DOHH2 (cell line): ENCODE measurements at regions not wholly inside any gene's neighbourhood (a gene's known extent, or its start where the extent isn't known, plus 50 kb on each side); places are given as distances from the start of the nearest gene placed in this dataset.

Experiments
- H3F3A ChIP-seq: fragments of 200-600 bp; sonication (generic), shearing (Covaris generic); 2 replicates; pipeline ENCODE4 v1.6.0; 2016; ENCODE audit warnings: antibody characterized with exemption, mild to moderate bottlenecking; ENCODE audit not compliant: control insufficient read depth, insufficient read depth
- H3K27ac ChIP-seq: fragments of 200-600 bp; sonication (generic); 2 replicates; pipeline ENCODE4 v1.5.1; 2014; ENCODE audit warnings: low read depth, mild to moderate bottlenecking, low read length, moderate library complexity
- H3K27me3 ChIP-seq: fragments of 200-600 bp; sonication (generic); 2 replicates; pipeline ENCODE4 v1.6.1; 2014; ENCODE audit warnings: mild to moderate bottlenecking, low read length, mixed read lengths; ENCODE audit not compliant: control insufficient read depth
- H3K36me3 ChIP-seq: fragments of 200-600 bp; sonication (generic); 2 replicates; pipeline ENCODE4 v1.6.1; 2014; ENCODE audit warnings: mild to moderate bottlenecking, low read length, moderate library complexity, mixed read lengths; ENCODE audit not compliant: control insufficient read depth
- H3K4me1 ChIP-seq: fragments of 200-600 bp; sonication (generic); 2 replicates; pipeline ENCODE4 v1.6.1; 2014; ENCODE audit warnings: mild to moderate bottlenecking, low read length, mixed read lengths; ENCODE audit not compliant: control insufficient read depth
- H3K4me2 ChIP-seq: fragments of 200-600 bp; sonication (generic); 2 replicates; pipeline ENCODE4 v1.6.0; 2014; ENCODE audit warnings: mild to moderate bottlenecking, low read length, moderate library complexity
- H3K4me3 ChIP-seq: fragments of 200-600 bp; sonication (generic); 2 replicates; pipeline ENCODE4 v1.5.1; 2014; ENCODE audit warnings: mild to moderate bottlenecking, low read length, mixed read lengths
- H3K79me2 ChIP-seq: fragments of 200-600 bp; sonication (generic); 2 replicates; pipeline ENCODE4 v1.6.1; 2014; ENCODE audit warnings: mild to moderate bottlenecking, low read length, mixed read lengths; ENCODE audit not compliant: control insufficient read depth
- H3K9me2 ChIP-seq: fragments of 200-600 bp; sonication (generic); replicated peaks from 2 replicates; pipeline ENCODE4 v1.6.1; 2014; ENCODE audit warnings: mild to moderate bottlenecking, low read length, mixed read lengths; ENCODE audit not compliant: control insufficient read depth
- H3K9me3 ChIP-seq: fragments of 200-600 bp; sonication (generic); 2 replicates; pipeline ENCODE4 v1.6.1; 2014; ENCODE audit warnings: antibody characterized with exemption, low read length, mixed read lengths; ENCODE audit not compliant: control insufficient read depth, insufficient read depth
- H4K20me1 ChIP-seq: fragments of 200-600 bp; sonication (generic); 2 replicates; pipeline ENCODE4 v1.6.0; 2014; ENCODE audit warnings: low read depth, mild to moderate bottlenecking, antibody characterized with exemption, low read length, moderate library complexity; ENCODE audit not compliant: control insufficient read depth, insufficient read depth
- EZH2phosphoT487 ChIP-seq: fragments of 200-600 bp; sonication (generic); IDR thresholded peaks from 2 replicates; pipeline ENCODE4 v1.6.1; 2017; ENCODE audit warnings: borderline replicate concordance, mild to moderate bottlenecking, antibody characterized with exemption, low read length, moderate library complexity, mixed read lengths
- TF ChIP-seq, protein P1 (sequence below): fragments of 200-600 bp; sonication (generic); IDR thresholded peaks from one replicate; pipeline ENCODE4 v1.5.1; 2014; ENCODE audit warnings: antibody characterized with exemption, mild to moderate bottlenecking, low read depth, low read length; ENCODE audit not compliant: poor library complexity, severe bottlenecking

DNA sequence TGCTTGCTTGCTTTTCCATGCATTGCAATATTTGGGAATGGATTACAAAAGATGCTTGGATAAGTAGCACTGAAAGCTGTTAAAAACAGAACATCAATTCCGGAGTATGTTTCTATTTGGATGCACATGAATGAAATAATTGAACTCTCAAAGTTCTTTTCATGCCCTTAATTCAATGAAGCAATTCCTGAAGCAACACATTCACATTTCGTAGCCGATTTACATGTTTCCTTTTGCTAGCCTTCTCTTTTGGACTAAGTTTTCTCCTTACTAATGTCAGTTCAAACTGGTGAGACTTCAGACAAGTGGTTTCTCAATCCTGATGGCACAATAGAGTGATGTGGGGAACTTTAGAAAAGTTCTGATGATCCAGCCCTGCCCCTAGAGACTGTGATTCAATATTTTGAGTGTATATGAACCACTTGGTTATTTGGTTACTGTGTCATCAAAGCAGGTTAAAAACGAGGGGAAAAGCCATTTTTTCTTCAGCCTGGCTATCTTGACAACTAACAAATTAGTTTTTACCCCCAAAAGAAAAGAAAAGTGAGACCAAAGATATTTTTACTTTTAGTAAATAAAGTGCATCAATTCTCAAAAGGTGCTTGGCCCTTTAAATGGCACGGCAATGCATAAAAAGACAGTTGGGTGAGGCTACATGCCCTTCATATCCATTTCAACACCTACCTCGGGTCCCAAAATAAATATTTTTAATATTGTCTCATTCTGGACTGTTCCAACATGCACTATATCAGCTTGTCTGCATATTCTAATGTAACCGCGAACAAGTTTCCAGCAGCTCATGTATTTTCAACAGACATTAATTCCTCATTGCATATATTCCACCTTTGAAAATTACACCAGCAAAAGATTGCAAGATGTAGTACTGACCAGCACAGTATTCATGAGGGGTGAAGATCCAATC is 90.1 kb upstream of the RPL34 start:
- no peaks in the 10 kb centered on the region for H3K4me1 ChIP-seq
- no peaks in the 10 kb centered on the region for H3K36me3 ChIP-seq
- no peaks in the 10 kb centered on the region for H4K20me1 ChIP-seq
- no peaks in the 10 kb centered on the region for H3K9me2 ChIP-seq
- H3K9me3 ChIP-seq, result no peaks in the 10 kb centered on the region
- TF ChIP-seq, protein P1, sequence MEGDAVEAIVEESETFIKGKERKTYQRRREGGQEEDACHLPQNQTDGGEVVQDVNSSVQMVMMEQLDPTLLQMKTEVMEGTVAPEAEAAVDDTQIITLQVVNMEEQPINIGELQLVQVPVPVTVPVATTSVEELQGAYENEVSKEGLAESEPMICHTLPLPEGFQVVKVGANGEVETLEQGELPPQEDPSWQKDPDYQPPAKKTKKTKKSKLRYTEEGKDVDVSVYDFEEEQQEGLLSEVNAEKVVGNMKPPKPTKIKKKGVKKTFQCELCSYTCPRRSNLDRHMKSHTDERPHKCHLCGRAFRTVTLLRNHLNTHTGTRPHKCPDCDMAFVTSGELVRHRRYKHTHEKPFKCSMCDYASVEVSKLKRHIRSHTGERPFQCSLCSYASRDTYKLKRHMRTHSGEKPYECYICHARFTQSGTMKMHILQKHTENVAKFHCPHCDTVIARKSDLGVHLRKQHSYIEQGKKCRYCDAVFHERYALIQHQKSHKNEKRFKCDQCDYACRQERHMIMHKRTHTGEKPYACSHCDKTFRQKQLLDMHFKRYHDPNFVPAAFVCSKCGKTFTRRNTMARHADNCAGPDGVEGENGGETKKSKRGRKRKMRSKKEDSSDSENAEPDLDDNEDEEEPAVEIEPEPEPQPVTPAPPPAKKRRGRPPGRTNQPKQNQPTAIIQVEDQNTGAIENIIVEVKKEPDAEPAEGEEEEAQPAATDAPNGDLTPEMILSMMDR, result no peak
- no peak for TF ChIP-seq EZH2phosphoT487
- no peak overlapping the region for H3K4me2 ChIP-seq
- H3K27ac ChIP-seq, result no peak overlapping the region
- no peak overlapping the region for H3K4me3 ChIP-seq
- no peaks in the 10 kb centered on the region for H3F3A ChIP-seq
- no peaks in the 10 kb centered on the region for H3K27me3 ChIP-seq
- no peaks in the 10 kb centered on the region for H3K79me2 ChIP-seq

DNA sequence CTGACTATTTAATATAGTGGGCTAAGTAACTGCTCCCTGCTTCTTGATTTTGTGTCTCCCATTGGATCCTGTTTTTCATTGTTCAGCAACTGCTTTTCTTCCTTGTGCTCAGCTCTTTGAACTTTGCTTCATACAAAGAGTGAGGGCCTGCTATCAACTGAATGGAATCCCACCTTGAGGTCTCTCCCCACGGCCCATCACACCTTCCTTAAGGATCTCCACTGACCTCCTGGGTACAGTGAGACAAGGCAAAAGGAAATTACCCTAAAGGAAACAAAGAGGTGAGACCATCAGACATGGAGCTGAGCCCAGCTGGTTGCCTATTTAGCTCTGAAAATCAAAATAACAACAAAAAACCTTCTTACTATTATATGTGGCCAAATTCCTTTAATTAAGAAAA is 91.3 kb upstream of the RPL34 start:
- no peaks in the 10 kb centered on the region for H3K9me3 ChIP-seq
- H3K27me3 ChIP-seq, result no peaks in the 10 kb centered on the region
- H4K20me1 ChIP-seq, result no peaks in the 10 kb centered on the region
- H3K4me3 ChIP-seq, result no peak overlapping the region
- H3K4me2 ChIP-seq, result no peak overlapping the region
- H3K4me1 ChIP-seq, result no peaks in the 10 kb centered on the region
- no peak overlapping the region for H3K27ac ChIP-seq
- TF ChIP-seq, protein P1, result no peak
- TF ChIP-seq EZH2phosphoT487, result no peak
- H3K9me2 ChIP-seq, result no peaks in the 10 kb centered on the region
- no peaks in the 10 kb centered on the region for H3K36me3 ChIP-seq
- H3K79me2 ChIP-seq, result no peaks in the 10 kb centered on the region
- H3F3A ChIP-seq, result no peaks in the 10 kb centered on the region

DNA sequence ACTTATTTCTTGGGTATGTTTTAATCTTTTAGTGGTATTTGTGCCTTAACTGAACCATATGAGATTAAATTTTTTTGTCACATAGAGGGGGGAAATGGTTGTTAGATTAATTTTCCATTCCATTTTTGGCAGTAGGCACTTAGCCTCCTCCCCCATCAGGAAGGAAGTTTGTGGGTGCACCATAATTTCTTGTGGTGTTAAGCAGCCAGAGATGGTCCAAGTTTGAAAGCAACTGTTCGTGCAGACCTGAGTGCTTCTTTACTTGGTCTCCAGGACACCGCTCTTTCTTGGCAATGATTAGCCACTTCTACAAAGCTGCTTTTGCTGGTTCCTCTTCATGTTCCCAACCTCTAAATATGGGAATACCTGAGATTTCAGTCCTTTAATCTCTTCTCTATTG is 92.7 kb upstream of the RPL34 start:
- H3K4me1 ChIP-seq, result no peaks in the 10 kb centered on the region
- H3K4me3 ChIP-seq, result no peak overlapping the region
- no peak overlapping the region for H3K4me2 ChIP-seq
- no peak overlapping the region for H3K27ac ChIP-seq
- H3K9me2 ChIP-seq, result no peaks in the 10 kb centered on the region
- no peak for TF ChIP-seq EZH2phosphoT487
- TF ChIP-seq, protein P1, result no peak
- H3K27me3 ChIP-seq, result no peaks in the 10 kb centered on the region
- H3K9me3 ChIP-seq, result no peaks in the 10 kb centered on the region
- H4K20me1 ChIP-seq, result no peaks in the 10 kb centered on the region
- no peaks in the 10 kb centered on the region for H3K79me2 ChIP-seq
- no peaks in the 10 kb centered on the region for H3K36me3 ChIP-seq
- H3F3A ChIP-seq, result no peaks in the 10 kb centered on the region
